Spinal cord (tissue), 9 donors: ENCODE measurements at regions not wholly inside any gene's neighbourhood (a gene's known extent, or its start where the extent isn't known, plus 50 kb on each side); places are given as distances from the start of the nearest gene placed in this dataset.

Experiments
- DNase-seq, 6 donors: peaks; one replicate each; pipeline versions ENCODE4 v3.0.0 to v3.0.0-alpha.2; 2013 to 2015; ENCODE audit warnings: low spot score in 6 of 6, low read depth in 4 of 6
- H3K27ac ChIP-seq: one replicate; pipeline ENCODE4 v1.5.1; 2013; ENCODE audit warnings: low read depth, low read length, control low read depth
- H3K27me3 ChIP-seq: one replicate; pipeline ENCODE4 v1.6.1; 2013; ENCODE audit warnings: low read length; ENCODE audit not compliant: control insufficient read depth, insufficient read depth
- H3K36me3 ChIP-seq: one replicate; pipeline ENCODE4 v1.6.1; 2013; ENCODE audit warnings: low read length; ENCODE audit not compliant: control insufficient read depth, insufficient read depth
- H3K4me1 ChIP-seq: one replicate; pipeline ENCODE4 v1.6.1; 2013; ENCODE audit warnings: low read length; ENCODE audit not compliant: control insufficient read depth, insufficient read depth
- H3K4me3 ChIP-seq: one replicate; pipeline ENCODE4 v1.5.1; 2013; ENCODE audit warnings: low read depth, low read length, control low read depth
- H3K9me3 ChIP-seq: one replicate; pipeline ENCODE4 v1.6.1; 2013; ENCODE audit warnings: low read length; ENCODE audit not compliant: control insufficient read depth, insufficient read depth
- WGBS: methylation state at CpG from one replicate; pipeline ENCODE4 v1.1.5; 2013; ENCODE audit warnings: missing lambda C conversion rate; ENCODE audit not compliant: insufficient coverage; 5-methylcytosine and 5-hydroxymethylcytosine counted together
- donor health status: healthy.

GRCh38 chrX:42131856-42132255 is 208.5 kb upstream of the CASK start:
- H3K27ac ChIP-seq = no peak overlapping the region
- peaks cover 2% of the 10 kb centered on the region for H3K27me3 ChIP-seq
- H3K36me3 ChIP-seq = no peaks in the 10 kb centered on the region
- H3K9me3 ChIP-seq = no peaks in the 10 kb centered on the region
- no peak for DNase-seq
- no peaks in the 10 kb centered on the region for H3K4me1 ChIP-seq
- no peak overlapping the region for H3K4me3 ChIP-seq

GRCh38 chrX:42129022-42129940 is 205.9 kb upstream of the CASK start:
- no peaks in the 10 kb centered on the region for H3K4me1 ChIP-seq
- no peak overlapping the region for H3K4me3 ChIP-seq
- no peaks in the 10 kb centered on the region for H3K36me3 ChIP-seq
- WGBS = 75% methylated on average over 1 of the region's 3 CpGs
- peaks cover 2% of the 10 kb centered on the region for H3K27me3 ChIP-seq
- H3K27ac ChIP-seq = no peak overlapping the region
- no peaks in the 10 kb centered on the region for H3K9me3 ChIP-seq
- peak in 1 of 6 donors; percentile 7 for DNase-seq

GRCh38 chrX:42128587-42128986 is 205.2 kb upstream of the CASK start:
- Histone ChIP-seq H3K4me3 (no peak overlapping the region), H3K27ac (no peak overlapping the region), H3K9me3 (no peaks in the 10 kb centered on the region), H3K36me3 (no peaks in the 10 kb centered on the region), H3K27me3 (peaks cover 2% of the 10 kb centered on the region), H3K4me1 (no peaks in the 10 kb centered on the region)
- 79% methylated on average over 3 of the region's 4 CpGs for WGBS
- DNase-seq = peak in 1 of 6 donors; percentile 2

GRCh38 chrX:42128020-42128419 is 204.7 kb upstream of the CASK start:
- H3K9me3 ChIP-seq = no peaks in the 10 kb centered on the region
- H3K27ac ChIP-seq = no peak overlapping the region
- H3K27me3 ChIP-seq = peaks cover 2% of the 10 kb centered on the region
- WGBS = no CpG with 5 or more reads among the region's 2 CpGs
- no peak for DNase-seq
- H3K4me1 ChIP-seq = no peaks in the 10 kb centered on the region
- no peaks in the 10 kb centered on the region for H3K36me3 ChIP-seq
- no peak overlapping the region for H3K4me3 ChIP-seq

DNA sequence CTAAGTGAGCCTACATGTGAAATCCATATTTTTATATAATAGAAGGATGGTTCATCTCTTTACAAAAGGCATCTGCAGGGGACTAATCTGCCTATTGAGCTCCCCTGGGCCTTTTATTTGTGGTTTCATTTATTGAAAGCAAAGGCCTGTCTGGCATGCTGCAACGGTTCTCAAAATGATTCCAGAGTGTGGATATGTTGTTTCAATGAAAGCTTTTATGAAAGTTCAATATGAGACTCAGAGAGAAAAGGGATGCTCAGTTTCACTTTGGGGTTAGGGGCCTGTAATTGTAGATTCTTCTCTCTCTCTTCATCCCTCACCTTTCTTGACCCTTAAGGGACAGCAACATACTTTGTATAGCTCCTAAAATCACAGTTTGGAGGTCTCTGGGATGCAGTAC is 204.2 kb upstream of the CASK start:
- 38% methylated on average over 1 of the region's 1 CpG for WGBS
- H3K4me1 ChIP-seq = no peaks in the 10 kb centered on the region

GRCh38 chrX:42123369-42123768 is 200.0 kb upstream of the CASK start:
- whole genome bisulfite sequencing = 78% methylated on average over 1 of the region's 4 CpGs
- DNase-seq = no peak
- H3K27me3 ChIP-seq = peaks cover 7% of the 10 kb centered on the region
- H3K4me3 ChIP-seq = no peak overlapping the region
- no peaks in the 10 kb centered on the region for H3K4me1 ChIP-seq
- H3K27ac ChIP-seq = no peak overlapping the region
- no peaks in the 10 kb centered on the region for H3K36me3 ChIP-seq
- no peaks in the 10 kb centered on the region for H3K9me3 ChIP-seq

More for the DNA sequence above, 204.2 kb upstream of the CASK start:
- Histone ChIP-seq H3K4me3 (no peak overlapping the region), H3K27me3 (peaks cover 2% of the 10 kb centered on the region), H3K36me3 (no peaks in the 10 kb centered on the region), H3K27ac (no peak overlapping the region), H3K9me3 (no peaks in the 10 kb centered on the region)
- DNase-seq = peak in 1 of 6 donors; percentile 8

GRCh38 chrX:42119076-42119475 is 195.7 kb upstream of the CASK start:
- WGBS = no CpG with 5 or more reads among the region's 1 CpG

DNA sequence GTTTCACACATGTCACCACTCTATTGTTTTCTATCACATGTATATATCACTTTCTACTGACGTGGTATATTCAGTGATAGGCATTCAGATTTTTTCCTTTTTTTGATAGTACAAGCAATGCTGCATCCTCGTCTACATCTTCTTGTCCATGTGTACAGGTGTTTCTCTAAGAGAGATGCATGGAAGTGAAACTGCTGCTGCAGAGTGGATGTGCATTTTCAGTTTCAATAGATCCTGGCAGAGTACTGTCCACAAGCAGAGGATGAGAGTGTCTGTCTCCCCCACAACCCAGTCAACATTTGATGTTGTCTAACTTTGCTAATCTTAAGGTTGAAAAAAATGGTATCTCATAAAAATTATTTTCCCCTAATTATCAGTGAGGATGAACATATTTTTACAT is 194.0 kb upstream of the CASK start:
- DNase-seq = no peak
- H3K27me3 ChIP-seq = peaks cover 8% of the 10 kb centered on the region
- WGBS = no CpG with 5 or more reads among the region's 2 CpGs
- H3K4me3 ChIP-seq = no peak overlapping the region
- no peaks in the 10 kb centered on the region for H3K4me1 ChIP-seq
- H3K27ac ChIP-seq = no peak overlapping the region
- H3K36me3 ChIP-seq = no peaks in the 10 kb centered on the region
- H3K9me3 ChIP-seq = peaks cover 3% of the 10 kb centered on the region

More at GRCh38 chrX:42119076-42119475, 195.7 kb upstream of the CASK start:
- Histone ChIP-seq H3K27me3 (peaks cover 8% of the 10 kb centered on the region), H3K36me3 (no peaks in the 10 kb centered on the region), H3K4me3 (no peak overlapping the region), H3K9me3 (no peaks in the 10 kb centered on the region), H3K27ac (no peak overlapping the region), H3K4me1 (no peaks in the 10 kb centered on the region)
- peak in 1 of 6 donors; percentile 11 for DNase-seq

DNA sequence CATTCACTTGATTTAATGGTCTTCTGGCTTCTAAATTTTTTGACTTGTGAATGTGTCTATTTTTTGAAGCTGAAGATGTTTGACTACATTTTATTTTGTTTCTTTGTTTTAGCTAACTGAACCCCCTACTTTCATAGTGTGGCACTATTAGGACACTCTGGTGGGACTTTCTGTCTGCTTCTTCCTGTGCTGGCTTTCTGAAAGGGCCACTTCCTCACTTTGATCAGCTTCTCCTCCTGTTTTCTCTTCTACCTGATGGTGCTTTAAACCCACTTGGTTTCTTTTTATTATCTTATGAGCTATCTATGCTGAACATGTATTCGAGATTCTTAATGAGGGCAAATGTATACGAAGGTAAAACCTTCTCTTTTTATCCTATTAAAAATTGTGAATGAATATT is 186.1 kb upstream of the CASK start:
- no peak for DNase-seq
- Histone ChIP-seq H3K9me3 (peaks cover 3% of the 10 kb centered on the region), H3K27ac (no peak overlapping the region), H3K27me3 (no peaks in the 10 kb centered on the region), H3K4me3 (no peak overlapping the region), H3K4me1 (no peaks in the 10 kb centered on the region), H3K36me3 (no peaks in the 10 kb centered on the region)
- WGBS = no CpG with 5 or more reads among the region's 2 CpGs
